ENCODE measurements at regions not wholly inside any gene's neighbourhood (a gene's known extent, or its start where the extent isn't known, plus 50 kb on each side); places are given as distances from the start of the nearest gene placed in this dataset.

DNA sequence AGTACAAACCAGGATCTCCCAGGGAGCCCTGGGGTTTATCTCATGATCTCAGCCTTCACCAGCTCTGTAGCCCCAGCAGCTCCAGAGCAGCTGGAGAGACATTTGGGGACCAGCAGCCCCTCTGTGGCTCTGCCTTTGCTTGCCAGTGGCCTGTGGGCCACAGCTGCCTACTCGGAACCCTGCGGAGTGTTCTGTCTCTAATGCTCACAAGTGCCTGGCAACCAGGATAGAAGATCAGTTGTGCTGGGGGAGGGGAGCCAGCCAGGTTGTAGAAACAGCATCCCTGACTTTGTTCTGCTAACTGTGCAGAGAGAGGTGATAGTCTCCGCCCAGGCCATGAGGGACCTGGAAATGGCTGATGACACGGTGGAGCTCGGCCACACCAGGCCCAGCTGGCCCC lies 50.9 kb upstream of the KCNJ15 start:
- DNase-seq: no peak

DNA sequence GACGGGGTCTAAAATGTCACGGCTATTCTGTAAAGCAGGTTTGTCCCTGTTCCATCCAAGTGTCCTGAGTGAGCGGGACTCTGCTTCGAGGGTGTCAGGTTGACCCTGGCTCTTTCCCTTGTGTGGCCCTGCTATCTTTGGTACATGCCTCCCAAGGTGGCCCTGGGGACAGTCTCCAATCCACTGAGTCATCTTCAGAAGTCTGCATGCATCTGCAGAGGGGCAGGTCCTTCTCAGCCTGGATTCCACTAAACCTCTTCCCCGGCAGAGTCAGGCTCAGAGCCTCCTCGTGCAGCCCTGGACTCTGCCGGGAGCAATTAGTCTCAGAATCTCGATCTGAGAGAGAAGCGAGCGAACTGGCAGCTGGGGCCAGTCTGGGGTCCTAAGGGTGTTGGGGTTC lies 50.1 kb upstream of the KCNJ15 start:
- DNase-seq: no peak

Data from activated CD8-positive, alpha-beta memory T cell treated with anti-CD3 and anti-CD28 coated beads, Interleukin-2, amount 50 U/mL, for 4 hours (primary cell).